ENCODE measurements at regions not wholly inside any gene's neighbourhood (a gene's known extent, or its start where the extent isn't known, plus 50 kb on each side); places are given as distances from the start of the nearest gene placed in this dataset.

- H3K27ac ChIP-seq (ENCODE audit: low read depth, low read length), result no peak overlapping the region
- no peaks in the 10 kb centered on the region for H3K9me3 ChIP-seq (ENCODE audit: control insufficient read depth in 1 of 2, low read length in 2 of 2)
- H3K36me3 ChIP-seq (ENCODE audit: control insufficient read depth in 1 of 2, insufficient read depth in 2 of 2, low read length in 2 of 2), result no peaks in the 10 kb centered on the region
- H3K27me3 ChIP-seq (ENCODE audit: control insufficient read depth in 1 of 2, insufficient read depth in 2 of 2, low read length in 2 of 2), result no peaks in the 10 kb centered on the region
- no peaks in the 10 kb centered on the region for H3K4me1 ChIP-seq (ENCODE audit: control insufficient read depth in 1 of 2, insufficient read depth in 2 of 2, low read length in 2 of 2)
- H3K4me3 ChIP-seq (ENCODE audit: low read depth in 1 of 2, low read length in 2 of 2), result no peak overlapping the region
- no peak overlapping the region for H3K9ac ChIP-seq (ENCODE audit: low read depth in 1 of 2, low read length in 2 of 2)
Measured at GRCh38 chr12:115648463-115648862, 629.0 kb downstream of the MED13L start.

- H3K27me3 ChIP-seq (ENCODE audit: control insufficient read depth in 1 of 2, insufficient read depth in 2 of 2, low read length in 2 of 2), result no peaks in the 10 kb centered on the region
- no peaks in the 10 kb centered on the region for H3K9me3 ChIP-seq (ENCODE audit: control insufficient read depth in 1 of 2, low read length in 2 of 2)
- H3K4me3 ChIP-seq (ENCODE audit: low read depth in 1 of 2, low read length in 2 of 2), result no peak overlapping the region
- no peak overlapping the region for H3K9ac ChIP-seq (ENCODE audit: low read depth in 1 of 2, low read length in 2 of 2)
- H3K27ac ChIP-seq (ENCODE audit: low read depth, low read length), result no peak overlapping the region
- H3K4me1 ChIP-seq (ENCODE audit: control insufficient read depth in 1 of 2, insufficient read depth in 2 of 2, low read length in 2 of 2), result no peaks in the 10 kb centered on the region
- H3K36me3 ChIP-seq (ENCODE audit: control insufficient read depth in 1 of 2, insufficient read depth in 2 of 2, low read length in 2 of 2), result no peaks in the 10 kb centered on the region
Measured at GRCh38 chr12:115646210-115646609, 631.3 kb downstream of the MED13L start.

GRCh38 chr12:115640929-115641328 is 636.6 kb downstream of the MED13L start:
- peaks cover 3 to 9% of the 10 kb centered on the region in 2 donors for H3K4me1 ChIP-seq (ENCODE audit: control insufficient read depth in 1 of 2, insufficient read depth in 2 of 2, low read length in 2 of 2)
- H3K27ac ChIP-seq (ENCODE audit: low read depth, low read length), result no peak overlapping the region
- no peak overlapping the region for H3K4me3 ChIP-seq (ENCODE audit: low read depth in 1 of 2, low read length in 2 of 2)
- no peaks in the 10 kb centered on the region for H3K36me3 ChIP-seq (ENCODE audit: control insufficient read depth in 1 of 2, insufficient read depth in 2 of 2, low read length in 2 of 2)
- no peaks in the 10 kb centered on the region for H3K27me3 ChIP-seq (ENCODE audit: control insufficient read depth in 1 of 2, insufficient read depth in 2 of 2, low read length in 2 of 2)
- no peaks in the 10 kb centered on the region for H3K9me3 ChIP-seq (ENCODE audit: control insufficient read depth in 1 of 2, low read length in 2 of 2)
- no peak overlapping the region for H3K9ac ChIP-seq (ENCODE audit: low read depth in 1 of 2, low read length in 2 of 2)

GRCh38 chr12:115639648-115640012 is 637.9 kb downstream of the MED13L start:
- Histone ChIP-seq H3K9me3 (ENCODE audit: control insufficient read depth in 1 of 2, low read length in 2 of 2) (no peaks in the 10 kb centered on the region), H3K4me1 (ENCODE audit: control insufficient read depth in 1 of 2, insufficient read depth in 2 of 2, low read length in 2 of 2) (peaks cover 3 to 9% of the 10 kb centered on the region in 2 donors), H3K27ac (ENCODE audit: low read depth, low read length) (no peak overlapping the region), H3K27me3 (ENCODE audit: control insufficient read depth in 1 of 2, insufficient read depth in 2 of 2, low read length in 2 of 2) (no peaks in the 10 kb centered on the region), H3K4me3 (ENCODE audit: low read depth in 1 of 2, low read length in 2 of 2) (no peak overlapping the region), H3K9ac (ENCODE audit: low read depth in 1 of 2, low read length in 2 of 2) (no peak overlapping the region), H3K36me3 (ENCODE audit: control insufficient read depth in 1 of 2, insufficient read depth in 2 of 2, low read length in 2 of 2) (no peaks in the 10 kb centered on the region)

GRCh38 chr12:115638733-115639647 is 638.5 kb downstream of the MED13L start:
- no peaks in the 10 kb centered on the region for H3K36me3 ChIP-seq (ENCODE audit: control insufficient read depth in 1 of 2, insufficient read depth in 2 of 2, low read length in 2 of 2)
- no peaks in the 10 kb centered on the region for H3K9me3 ChIP-seq (ENCODE audit: control insufficient read depth in 1 of 2, low read length in 2 of 2)
- no peaks in the 10 kb centered on the region for H3K27me3 ChIP-seq (ENCODE audit: control insufficient read depth in 1 of 2, insufficient read depth in 2 of 2, low read length in 2 of 2)
- H3K4me1 ChIP-seq (ENCODE audit: control insufficient read depth in 1 of 2, insufficient read depth in 2 of 2, low read length in 2 of 2), result peaks cover 3 to 9% of the 10 kb centered on the region in 2 donors
- no peak overlapping the region for H3K9ac ChIP-seq (ENCODE audit: low read depth in 1 of 2, low read length in 2 of 2)
- H3K27ac ChIP-seq (ENCODE audit: low read depth, low read length), result no peak overlapping the region
- no peak overlapping the region for H3K4me3 ChIP-seq (ENCODE audit: low read depth in 1 of 2, low read length in 2 of 2)

GRCh38 chr12:115636546-115636945 is 640.9 kb downstream of the MED13L start:
- H3K36me3 ChIP-seq (ENCODE audit: control insufficient read depth in 1 of 2, insufficient read depth in 2 of 2, low read length in 2 of 2), result no peaks in the 10 kb centered on the region
- no peak overlapping the region for H3K9ac ChIP-seq (ENCODE audit: low read depth in 1 of 2, low read length in 2 of 2)
- H3K9me3 ChIP-seq (ENCODE audit: control insufficient read depth in 1 of 2, low read length in 2 of 2), result no peaks in the 10 kb centered on the region
- no peak overlapping the region for H3K4me3 ChIP-seq (ENCODE audit: low read depth in 1 of 2, low read length in 2 of 2)
- no peak overlapping the region for H3K27ac ChIP-seq (ENCODE audit: low read depth, low read length)
- no peaks in the 10 kb centered on the region for H3K27me3 ChIP-seq (ENCODE audit: control insufficient read depth in 1 of 2, insufficient read depth in 2 of 2, low read length in 2 of 2)
- H3K4me1 ChIP-seq (ENCODE audit: control insufficient read depth in 1 of 2, insufficient read depth in 2 of 2, low read length in 2 of 2), result peaks cover 3 to 9% of the 10 kb centered on the region in 2 donors

GRCh38 chr12:115632308-115632707 is 645.2 kb downstream of the MED13L start:
- no peak overlapping the region for H3K9ac ChIP-seq (ENCODE audit: low read depth in 1 of 2, low read length in 2 of 2)

GRCh38 chr12:115630136-115630535 is 647.4 kb downstream of the MED13L start:
- Histone ChIP-seq H3K36me3 (ENCODE audit: control insufficient read depth in 1 of 2, insufficient read depth in 2 of 2, low read length in 2 of 2) (no peaks in the 10 kb centered on the region), H3K9me3 (ENCODE audit: control insufficient read depth in 1 of 2, low read length in 2 of 2) (peaks cover 0 to 5% of the 10 kb centered on the region in 2 donors), H3K27ac (ENCODE audit: low read depth, low read length) (no peak overlapping the region), H3K9ac (ENCODE audit: low read depth in 1 of 2, low read length in 2 of 2) (no peak overlapping the region), H3K4me1 (ENCODE audit: control insufficient read depth in 1 of 2, insufficient read depth in 2 of 2, low read length in 2 of 2) (no peaks in the 10 kb centered on the region), H3K4me3 (ENCODE audit: low read depth in 1 of 2, low read length in 2 of 2) (no peak overlapping the region), H3K27me3 (ENCODE audit: control insufficient read depth in 1 of 2, insufficient read depth in 2 of 2, low read length in 2 of 2) (no peaks in the 10 kb centered on the region)

More at GRCh38 chr12:115632308-115632707, 645.2 kb downstream of the MED13L start:
- Histone ChIP-seq H3K4me3 (ENCODE audit: low read depth in 1 of 2, low read length in 2 of 2) (no peak overlapping the region), H3K36me3 (ENCODE audit: control insufficient read depth in 1 of 2, insufficient read depth in 2 of 2, low read length in 2 of 2) (no peaks in the 10 kb centered on the region), H3K27me3 (ENCODE audit: control insufficient read depth in 1 of 2, insufficient read depth in 2 of 2, low read length in 2 of 2) (no peaks in the 10 kb centered on the region), H3K9me3 (ENCODE audit: control insufficient read depth in 1 of 2, low read length in 2 of 2) (peaks cover 0 to 5% of the 10 kb centered on the region in 2 donors), H3K4me1 (ENCODE audit: control insufficient read depth in 1 of 2, insufficient read depth in 2 of 2, low read length in 2 of 2) (no peaks in the 10 kb centered on the region), H3K27ac (ENCODE audit: low read depth, low read length) (no peak overlapping the region)

GRCh38 chr12:115626210-115626609 is 651.3 kb downstream of the MED13L start:
- H3K4me1 ChIP-seq (ENCODE audit: control insufficient read depth in 1 of 2, insufficient read depth in 2 of 2, low read length in 2 of 2), result peaks cover 0 to 4% of the 10 kb centered on the region in 2 donors
- H3K36me3 ChIP-seq (ENCODE audit: control insufficient read depth in 1 of 2, insufficient read depth in 2 of 2, low read length in 2 of 2), result no peaks in the 10 kb centered on the region
- H3K4me3 ChIP-seq (ENCODE audit: low read depth in 1 of 2, low read length in 2 of 2), result no peak overlapping the region
- H3K27me3 ChIP-seq (ENCODE audit: control insufficient read depth in 1 of 2, insufficient read depth in 2 of 2, low read length in 2 of 2), result no peaks in the 10 kb centered on the region
- peaks cover 0 to 9% of the 10 kb centered on the region in 2 donors for H3K9me3 ChIP-seq (ENCODE audit: control insufficient read depth in 1 of 2, low read length in 2 of 2)
- H3K27ac ChIP-seq (ENCODE audit: low read depth, low read length), result no peak overlapping the region
- no peak overlapping the region for H3K9ac ChIP-seq (ENCODE audit: low read depth in 1 of 2, low read length in 2 of 2)

- Histone ChIP-seq H3K36me3 (ENCODE audit: control insufficient read depth in 1 of 2, insufficient read depth in 2 of 2, low read length in 2 of 2) (no peaks in the 10 kb centered on the region), H3K4me1 (ENCODE audit: control insufficient read depth in 1 of 2, insufficient read depth in 2 of 2, low read length in 2 of 2) (peaks cover 0 to 4% of the 10 kb centered on the region in 2 donors), H3K9ac (ENCODE audit: low read depth in 1 of 2, low read length in 2 of 2) (no peak overlapping the region), H3K9me3 (ENCODE audit: control insufficient read depth in 1 of 2, low read length in 2 of 2) (peaks cover 0 to 4% of the 10 kb centered on the region in 2 donors), H3K27me3 (ENCODE audit: control insufficient read depth in 1 of 2, insufficient read depth in 2 of 2, low read length in 2 of 2) (no peaks in the 10 kb centered on the region), H3K27ac (ENCODE audit: low read depth, low read length) (no peak overlapping the region), H3K4me3 (ENCODE audit: low read depth in 1 of 2, low read length in 2 of 2) (no peak overlapping the region)
Measured at GRCh38 chr12:115623764-115624334, 653.6 kb downstream of the MED13L start.
